ENCODE measurements at regions not wholly inside any gene's neighbourhood (a gene's known extent, or its start where the extent isn't known, plus 50 kb on each side); places are given as distances from the start of the nearest gene placed in this dataset.

DNA sequence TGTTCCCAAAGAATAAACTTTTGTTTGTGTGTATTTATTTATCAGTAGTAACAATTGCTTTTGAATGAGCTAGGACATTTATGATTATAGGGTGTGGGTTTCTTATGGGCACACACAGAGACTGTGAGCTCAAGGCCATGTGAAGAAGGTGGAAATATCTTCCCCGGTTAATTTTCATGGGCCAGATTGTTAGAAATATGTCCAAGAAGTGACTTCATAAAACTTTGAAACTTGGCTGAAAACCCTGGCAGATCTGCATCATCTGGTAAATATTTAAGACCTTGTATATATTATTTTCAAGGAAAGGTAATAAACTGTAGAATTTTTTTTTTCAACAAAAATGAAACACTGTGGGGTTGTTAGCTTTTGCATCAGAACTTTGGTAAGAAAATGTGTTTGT is 53.5 kb upstream of the RNU6-8 start (continued):
- TF ChIP-seq SIRT6 (IDR thresholded peaks at IDR 0.05; ENCODE audit: low read length) (no peak), POLR2A (IDR thresholded peaks at IDR 0.05; ENCODE audit: control extremely low read depth in 1 of 2, low read depth in 2 of 2, low read length in 2 of 2) (no peak), KDM1A (IDR thresholded peaks at IDR 0.05; ENCODE audit: borderline replicate concordance, low read length) (no peak), ZNF274 (IDR thresholded peaks at IDR 0.05; ENCODE audit: borderline replicate concordance, extremely low read depth, low read length) (no peak), ASH2L (IDR thresholded peaks at IDR 0.05; ENCODE audit: low read length) (no peak), SIN3A (conservative IDR thresholded peaks at IDR 0.05 in 1 of 2, IDR thresholded peaks at IDR 0.05 in 1 of 2; ENCODE audit: low read depth in 1 of 2, low read length in 2 of 2) (no peak), POU5F1 (IDR thresholded peaks at IDR 0.05; ENCODE audit: low read depth, low read length) (no peak), CHD2 (IDR thresholded peaks at IDR 0.05; ENCODE audit: low read length) (no peak), CHD1 (IDR thresholded peaks at IDR 0.05; ENCODE audit: low read depth, low read length) (no peak)

Measured in H1 (cell line).